ENCODE measurements at regions not wholly inside any gene's neighbourhood (a gene's known extent, or its start where the extent isn't known, plus 50 kb on each side); places are given as distances from the start of the nearest gene placed in this dataset.

DNA sequence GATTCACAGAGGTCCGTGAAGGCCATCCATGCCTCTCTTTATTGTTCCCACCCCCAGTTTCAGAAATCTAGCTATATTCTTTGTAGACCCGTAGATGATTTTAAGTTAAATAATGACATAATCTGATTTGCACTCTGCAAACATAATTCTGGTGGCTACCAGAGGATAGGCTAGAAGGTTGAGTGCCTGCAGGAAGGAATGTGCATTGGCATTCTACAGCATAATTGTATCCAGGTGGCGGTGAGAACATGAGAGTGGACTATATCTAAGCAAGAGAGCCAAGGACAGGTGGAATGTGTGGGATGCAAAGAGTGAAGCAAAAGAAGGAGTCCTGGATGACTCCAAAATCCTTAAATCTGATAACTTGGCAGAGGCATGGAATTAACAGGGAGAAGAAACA, 298.5 kb upstream of the MME start:
- H3K27me3 ChIP-seq (ENCODE audit: control insufficient read depth in 3 of 3, insufficient read depth in 3 of 3, low read length in 3 of 3): no peaks in the 10 kb centered on the region
- no peak overlapping the region for H3K4me3 ChIP-seq (ENCODE audit: low read length in 3 of 3)
- no peaks in the 10 kb centered on the region for H3K36me3 ChIP-seq (ENCODE audit: control insufficient read depth in 3 of 3, insufficient read depth in 3 of 3, low read length in 3 of 3)
- no peak overlapping the region for H3K27ac ChIP-seq (ENCODE audit: low read depth, low read length)
- no peaks in the 10 kb centered on the region for H3K9me3 ChIP-seq (ENCODE audit: control insufficient read depth in 3 of 3, low read length in 3 of 3)
- H3K4me1 ChIP-seq (ENCODE audit: control insufficient read depth in 3 of 3, insufficient read depth in 3 of 3, low read length in 3 of 3): peaks cover 4 to 9% (median 9%) of the 10 kb centered on the region in 3 donors
- H3K9ac ChIP-seq (ENCODE audit: low read depth in 1 of 3, low read length in 3 of 3): no peak overlapping the region

- no peak overlapping the region for H3K9ac ChIP-seq (ENCODE audit: low read depth in 1 of 3, low read length in 3 of 3)
- H3K4me3 ChIP-seq (ENCODE audit: low read length in 3 of 3): no peak overlapping the region
- no peaks in the 10 kb centered on the region for H3K36me3 ChIP-seq (ENCODE audit: control insufficient read depth in 3 of 3, insufficient read depth in 3 of 3, low read length in 3 of 3)
- no peaks in the 10 kb centered on the region for H3K9me3 ChIP-seq (ENCODE audit: control insufficient read depth in 3 of 3, low read length in 3 of 3)
- H3K27me3 ChIP-seq (ENCODE audit: control insufficient read depth in 3 of 3, insufficient read depth in 3 of 3, low read length in 3 of 3): no peaks in the 10 kb centered on the region
- no peak overlapping the region for H3K27ac ChIP-seq (ENCODE audit: low read depth, low read length)
- peaks cover 8 to 16% (median 15%) of the 10 kb centered on the region in 3 donors for H3K4me1 ChIP-seq (ENCODE audit: control insufficient read depth in 3 of 3, insufficient read depth in 3 of 3, low read length in 3 of 3)
Observed at GRCh38 chr3:154780263-154780662, 299.9 kb upstream of the MME start.

DNA sequence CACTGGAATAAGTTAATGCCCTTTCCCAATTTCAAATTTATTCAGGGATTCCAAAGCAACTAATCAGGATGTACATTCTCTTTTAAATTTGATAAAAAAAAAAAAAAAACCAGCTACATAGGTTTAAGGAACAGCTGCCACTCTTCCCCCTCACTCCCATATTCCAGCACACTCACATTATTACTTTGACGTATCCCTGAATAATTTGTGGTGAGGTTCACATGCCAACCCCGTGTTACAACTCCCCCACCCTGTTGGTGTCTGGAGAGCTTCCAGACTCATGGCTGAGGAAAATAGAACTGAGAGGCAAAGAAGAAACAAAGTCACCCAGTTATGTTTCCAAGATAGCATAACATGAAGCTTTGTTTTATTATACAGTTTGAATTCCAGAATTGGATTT, 300.5 kb upstream of the MME start:
- Histone ChIP-seq H3K4me1 (ENCODE audit: control insufficient read depth in 3 of 3, insufficient read depth in 3 of 3, low read length in 3 of 3) (peaks cover 8 to 16% (median 15%) of the 10 kb centered on the region in 3 donors), H3K27me3 (ENCODE audit: control insufficient read depth in 3 of 3, insufficient read depth in 3 of 3, low read length in 3 of 3) (no peaks in the 10 kb centered on the region), H3K27ac (ENCODE audit: low read depth, low read length) (no peak overlapping the region), H3K4me3 (ENCODE audit: low read length in 3 of 3) (no peak overlapping the region), H3K9ac (ENCODE audit: low read depth in 1 of 3, low read length in 3 of 3) (no peak overlapping the region), H3K36me3 (ENCODE audit: control insufficient read depth in 3 of 3, insufficient read depth in 3 of 3, low read length in 3 of 3) (no peaks in the 10 kb centered on the region), H3K9me3 (ENCODE audit: control insufficient read depth in 3 of 3, low read length in 3 of 3) (no peaks in the 10 kb centered on the region)

- H3K27ac ChIP-seq (ENCODE audit: low read depth, low read length): no peak overlapping the region
- H3K4me1 ChIP-seq (ENCODE audit: control insufficient read depth in 3 of 3, insufficient read depth in 3 of 3, low read length in 3 of 3): peaks cover 8 to 16% (median 15%) of the 10 kb centered on the region in 3 donors
- H3K36me3 ChIP-seq (ENCODE audit: control insufficient read depth in 3 of 3, insufficient read depth in 3 of 3, low read length in 3 of 3): no peaks in the 10 kb centered on the region
- H3K9ac ChIP-seq (ENCODE audit: low read depth in 1 of 3, low read length in 3 of 3): no peak overlapping the region
- H3K9me3 ChIP-seq (ENCODE audit: control insufficient read depth in 3 of 3, low read length in 3 of 3): no peaks in the 10 kb centered on the region
- H3K27me3 ChIP-seq (ENCODE audit: control insufficient read depth in 3 of 3, insufficient read depth in 3 of 3, low read length in 3 of 3): no peaks in the 10 kb centered on the region
- H3K4me3 ChIP-seq (ENCODE audit: low read length in 3 of 3): no peak overlapping the region
Observed at GRCh38 chr3:154778057-154778456, 302.1 kb upstream of the MME start.

DNA sequence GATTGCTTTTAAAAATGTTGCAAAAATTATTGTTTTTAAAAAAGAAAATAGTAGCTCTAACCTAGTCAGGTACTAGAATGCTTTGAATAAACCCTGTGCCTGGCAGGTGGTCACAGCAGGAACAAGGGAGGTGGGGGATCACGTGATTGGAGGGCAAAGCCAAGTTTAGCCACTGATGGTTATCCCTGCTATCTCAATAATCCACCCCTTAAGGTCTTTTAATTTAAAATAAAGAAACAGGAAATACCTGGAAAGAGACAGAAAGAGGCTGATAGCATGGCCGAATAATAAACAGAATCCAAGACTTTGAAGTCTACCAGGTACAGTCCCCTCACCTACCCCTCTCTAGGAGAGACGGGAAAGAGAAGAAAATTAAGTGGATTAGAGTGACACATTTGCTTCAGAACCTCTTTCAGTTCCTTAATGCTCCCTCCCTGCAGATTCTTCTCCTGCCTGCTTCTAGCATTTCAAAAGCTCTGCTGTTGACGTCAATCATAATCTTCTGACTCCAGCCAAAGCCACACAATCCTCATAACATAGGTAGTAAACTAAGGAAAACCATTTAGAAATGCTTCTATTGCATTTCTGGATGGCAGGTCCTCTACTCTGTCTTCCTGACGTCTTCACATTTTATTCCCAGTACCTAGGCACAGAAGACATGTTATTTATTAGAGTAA, 303.4 kb upstream of the MME start:
- no peaks in the 10 kb centered on the region for H3K27me3 ChIP-seq (ENCODE audit: control insufficient read depth in 3 of 3, insufficient read depth in 3 of 3, low read length in 3 of 3)
- no peak overlapping the region for H3K9ac ChIP-seq (ENCODE audit: low read depth in 1 of 3, low read length in 3 of 3)
- no peak overlapping the region for H3K4me3 ChIP-seq (ENCODE audit: low read length in 3 of 3)
- H3K9me3 ChIP-seq (ENCODE audit: control insufficient read depth in 3 of 3, low read length in 3 of 3): no peaks in the 10 kb centered on the region
- no peaks in the 10 kb centered on the region for H3K36me3 ChIP-seq (ENCODE audit: control insufficient read depth in 3 of 3, insufficient read depth in 3 of 3, low read length in 3 of 3)
- H3K4me1 ChIP-seq (ENCODE audit: control insufficient read depth in 3 of 3, insufficient read depth in 3 of 3, low read length in 3 of 3): peaks cover 6 to 12% (median 8%) of the 10 kb centered on the region in 3 donors
- H3K27ac ChIP-seq (ENCODE audit: low read depth, low read length): no peak overlapping the region

DNA sequence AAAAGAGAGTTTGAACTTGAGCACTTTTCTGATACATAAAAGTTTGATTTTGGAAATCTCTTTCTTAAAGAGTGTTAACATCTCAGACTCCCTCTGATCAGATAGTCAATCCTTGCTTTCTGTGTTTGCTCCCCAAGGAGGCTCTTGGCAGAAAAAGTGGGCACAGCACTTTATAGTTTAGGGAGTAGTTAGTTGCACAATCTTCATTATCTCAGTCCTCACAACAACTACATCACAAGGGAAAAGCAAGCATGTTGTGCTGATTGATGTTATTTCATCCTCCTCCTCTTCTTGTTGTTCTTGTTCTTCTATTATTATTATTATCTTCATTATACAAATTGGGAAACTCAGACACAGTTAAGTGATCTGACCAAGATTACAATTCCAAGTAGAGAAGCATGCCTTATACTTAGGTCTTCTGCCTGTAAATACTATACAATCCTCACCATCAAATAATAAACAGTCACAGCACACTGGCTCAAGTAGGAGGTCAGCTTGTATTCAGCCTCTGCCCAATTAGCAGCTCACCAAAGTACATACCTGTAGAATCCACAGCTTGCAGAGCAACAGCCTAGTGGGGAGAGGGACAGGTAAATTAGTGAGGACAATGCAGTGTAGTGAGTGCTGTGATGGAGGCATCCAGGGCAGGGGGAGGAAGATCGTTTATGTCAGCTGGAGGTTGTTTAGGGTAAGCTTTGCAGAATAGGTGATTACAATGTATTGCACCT, 304.1 kb upstream of the MME start:
- Histone ChIP-seq H3K4me1 (ENCODE audit: control insufficient read depth in 3 of 3, insufficient read depth in 3 of 3, low read length in 3 of 3) (peaks cover 6 to 12% (median 8%) of the 10 kb centered on the region in 3 donors), H3K9me3 (ENCODE audit: control insufficient read depth in 3 of 3, low read length in 3 of 3) (no peaks in the 10 kb centered on the region), H3K27ac (ENCODE audit: low read depth, low read length) (no peak overlapping the region), H3K9ac (ENCODE audit: low read depth in 1 of 3, low read length in 3 of 3) (no peak overlapping the region), H3K27me3 (ENCODE audit: control insufficient read depth in 3 of 3, insufficient read depth in 3 of 3, low read length in 3 of 3) (no peaks in the 10 kb centered on the region), H3K4me3 (ENCODE audit: low read length in 3 of 3) (no peak overlapping the region), H3K36me3 (ENCODE audit: control insufficient read depth in 3 of 3, insufficient read depth in 3 of 3, low read length in 3 of 3) (no peaks in the 10 kb centered on the region)

DNA sequence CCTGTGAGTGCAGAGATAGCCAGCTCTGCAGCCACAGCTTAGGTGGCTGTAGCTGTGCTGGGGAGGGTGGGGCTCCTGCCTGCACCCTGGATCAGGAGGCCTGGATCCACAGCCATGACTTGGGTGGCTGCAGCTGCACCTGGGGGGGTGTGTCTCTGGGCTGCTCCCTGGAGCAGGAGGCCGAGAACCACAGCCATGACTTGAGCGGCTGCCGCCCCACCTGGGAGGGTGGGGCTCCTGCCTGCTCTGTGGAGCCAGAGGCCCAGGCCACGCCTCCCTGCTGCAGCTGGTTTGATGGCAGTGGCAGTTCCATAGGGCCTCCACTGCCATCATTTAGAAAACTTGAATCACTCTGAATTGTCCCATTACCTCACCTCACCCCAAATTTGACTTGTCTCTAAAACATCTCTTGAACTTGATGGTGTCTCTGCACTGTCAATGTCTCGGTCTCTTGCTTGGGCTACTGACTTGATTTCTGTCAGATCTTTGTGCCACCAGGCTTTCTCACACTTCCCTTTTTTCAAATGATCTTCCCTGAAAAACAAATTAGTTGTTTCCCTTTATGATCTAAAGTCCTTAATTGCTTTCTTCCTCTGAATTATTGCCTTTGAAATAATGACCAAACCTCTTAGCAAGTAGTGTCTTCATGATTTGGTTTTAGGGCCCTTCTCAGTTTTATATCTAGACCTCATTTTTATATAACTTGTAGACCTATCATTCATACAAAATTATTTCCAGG, 313.2 kb upstream of the MME start:
- no peaks in the 10 kb centered on the region for H3K9me3 ChIP-seq (ENCODE audit: control insufficient read depth in 3 of 3, low read length in 3 of 3)
- no peaks in the 10 kb centered on the region for H3K4me1 ChIP-seq (ENCODE audit: control insufficient read depth in 3 of 3, insufficient read depth in 3 of 3, low read length in 3 of 3)
- H3K4me3 ChIP-seq (ENCODE audit: low read length in 3 of 3): no peak overlapping the region
- no peak overlapping the region for H3K9ac ChIP-seq (ENCODE audit: low read depth in 1 of 3, low read length in 3 of 3)
- H3K36me3 ChIP-seq (ENCODE audit: control insufficient read depth in 3 of 3, insufficient read depth in 3 of 3, low read length in 3 of 3): no peaks in the 10 kb centered on the region
- H3K27ac ChIP-seq (ENCODE audit: low read depth, low read length): no peak overlapping the region
- no peaks in the 10 kb centered on the region for H3K27me3 ChIP-seq (ENCODE audit: control insufficient read depth in 3 of 3, insufficient read depth in 3 of 3, low read length in 3 of 3)

GRCh38 chr3:154764856-154765640, 315.1 kb upstream of the MME start:
- Histone ChIP-seq H3K4me1 (ENCODE audit: control insufficient read depth in 3 of 3, insufficient read depth in 3 of 3, low read length in 3 of 3) (no peaks in the 10 kb centered on the region), H3K4me3 (ENCODE audit: low read length in 3 of 3) (no peak overlapping the region), H3K9me3 (ENCODE audit: control insufficient read depth in 3 of 3, low read length in 3 of 3) (no peaks in the 10 kb centered on the region), H3K36me3 (ENCODE audit: control insufficient read depth in 3 of 3, insufficient read depth in 3 of 3, low read length in 3 of 3) (no peaks in the 10 kb centered on the region), H3K27me3 (ENCODE audit: control insufficient read depth in 3 of 3, insufficient read depth in 3 of 3, low read length in 3 of 3) (no peaks in the 10 kb centered on the region), H3K27ac (ENCODE audit: low read depth, low read length) (no peak overlapping the region), H3K9ac (ENCODE audit: low read depth in 1 of 3, low read length in 3 of 3) (no peak overlapping the region)

DNA sequence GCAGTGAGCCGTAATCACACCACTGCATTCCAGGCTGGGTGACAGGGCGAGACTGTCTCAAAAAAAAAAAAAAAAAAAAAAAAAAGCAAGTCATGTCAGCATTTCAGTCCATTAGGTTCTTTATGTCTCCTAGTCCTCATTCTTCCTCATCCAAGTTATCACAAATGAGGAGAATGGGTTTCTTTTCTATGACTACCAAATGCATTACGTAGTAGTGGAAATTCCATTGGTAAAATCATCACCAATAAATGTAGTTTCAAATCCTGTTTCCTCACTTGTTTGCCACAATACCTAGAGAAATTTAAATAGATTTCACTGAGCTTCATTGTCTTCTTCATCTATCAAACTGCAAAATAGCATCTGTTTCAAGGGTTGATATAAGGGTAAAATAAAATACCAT, 317.6 kb upstream of the MME start:
- no peaks in the 10 kb centered on the region for H3K4me1 ChIP-seq (ENCODE audit: control insufficient read depth in 3 of 3, insufficient read depth in 3 of 3, low read length in 3 of 3)
- H3K9me3 ChIP-seq (ENCODE audit: control insufficient read depth in 3 of 3, low read length in 3 of 3): no peaks in the 10 kb centered on the region
- no peaks in the 10 kb centered on the region for H3K36me3 ChIP-seq (ENCODE audit: control insufficient read depth in 3 of 3, insufficient read depth in 3 of 3, low read length in 3 of 3)

More for the DNA sequence above, 317.6 kb upstream of the MME start:
- no peaks in the 10 kb centered on the region for H3K27me3 ChIP-seq (ENCODE audit: control insufficient read depth in 3 of 3, insufficient read depth in 3 of 3, low read length in 3 of 3)
- no peak overlapping the region for H3K27ac ChIP-seq (ENCODE audit: low read depth, low read length)
- H3K4me3 ChIP-seq (ENCODE audit: low read length in 3 of 3): no peak overlapping the region
- H3K9ac ChIP-seq (ENCODE audit: low read depth in 1 of 3, low read length in 3 of 3): no peak overlapping the region

Data from skeletal muscle tissue (tissue), 3 donors.